ENCODE measurements at regions not wholly inside any gene's neighbourhood (a gene's known extent, or its start where the extent isn't known, plus 50 kb on each side); places are given as distances from the start of the nearest gene placed in this dataset.

- no peak for TF ChIP-seq MAX (IDR thresholded peaks at IDR 0.05; ENCODE audit: low read depth)
Observed at GRCh38 chr4:185997296-185997695, 71.7 kb upstream of the TLR3 start (continued).

- ChIA-PET POLR2A (no interaction called here), CTCF (interaction anchor here (1.0 kb wide), 1 partner anchor 23 kb away, joined by 3 read pairs; no protein-coding TSS in a partner anchor)
- Histone ChIP-seq H3K4me1 (ENCODE audit: control insufficient read depth in 1 of 2, insufficient read depth in 2 of 2, low read depth in 1 of 2, low read length in 1 of 2) (peaks cover 0 to 5% of the 10 kb centered on the region in 2 experiments; a peak in 2 of 4 replicates), H2AFZ (ENCODE audit: low read depth) (no peak overlapping the region), H3K9me3 (no peaks in the 10 kb centered on the region), H4K20me1 (ENCODE audit: insufficient read depth) (no peaks in the 10 kb centered on the region), H3K9me2 (no peaks in the 10 kb centered on the region), H3F3A (replicated peaks; ENCODE audit: insufficient read depth) (no peaks in the 10 kb centered on the region), H3K4me2 (no peak overlapping the region), H3K36me3 (replicated peaks in 1 of 2; ENCODE audit: control insufficient read depth in 1 of 2, insufficient read depth in 2 of 2, low read length in 1 of 2) (no peaks in the 10 kb centered on the region), H3K27ac (ENCODE audit: low read depth in 2 of 2, low read length in 1 of 2) (no peak overlapping the region), H3K27me3 (ENCODE audit: insufficient read depth) (no peaks in the 10 kb centered on the region), H3K79me2 (ENCODE audit: insufficient read depth) (no peaks in the 10 kb centered on the region), H3K4me3 (ENCODE audit: low read depth in 2 of 2, low read length in 1 of 2) (no peak overlapping the region), H3K9ac (no peak overlapping the region)
- TF ChIP-seq MAX (IDR thresholded peaks at IDR 0.05; ENCODE audit: low read depth) (no peak), CHD2 (IDR thresholded peaks at IDR 0.05; ENCODE audit: low read length, partially characterized antibody) (no peak), RCOR1 (IDR thresholded peaks at IDR 0.05; ENCODE audit: low read length) (no peak), NRF1 (IDR thresholded peaks at IDR 0.05; ENCODE audit: low read depth, low read length) (no peak), RFX5 (IDR thresholded peaks at IDR 0.05; ENCODE audit: low read length) (no peak), JUND (IDR thresholded peaks at IDR 0.05) (no peak), TAF1 (IDR thresholded peaks at IDR 0.05; ENCODE audit: borderline replicate concordance, low read depth, low read length) (no peak), EZH2phosphoT487 (IDR thresholded peaks at IDR 0.05; ENCODE audit: borderline replicate concordance, low read depth) (no peak), SIN3A (IDR thresholded peaks at IDR 0.05; ENCODE audit: borderline replicate concordance, low read depth, low read length) (no peak), YY1 (IDR thresholded peaks at IDR 0.05; ENCODE audit: low read depth) (no peak), MXI1 (IDR thresholded peaks at IDR 0.05; ENCODE audit: low read depth, low read length) (no peak), GABPA (IDR thresholded peaks at IDR 0.05; ENCODE audit: low read depth) (no peak), ZBTB33 (IDR thresholded peaks at IDR 0.05; ENCODE audit: borderline replicate concordance, low read depth) (no peak), RAD21 (IDR thresholded peaks at IDR 0.05; ENCODE audit: low read length) (no peak), SMC3 (IDR thresholded peaks at IDR 0.05; ENCODE audit: low read depth, low read length) (no peak), IRF3 (IDR thresholded peaks at IDR 0.05; ENCODE audit: low read depth, low read length) (no peak)
- 80% methylated on average over 5 of the region's 5 CpGs for WGBS (ENCODE audit: low lambda C conversion rate)
- no peak for DNase-seq
Observed at GRCh38 chr4:185998791-185999190, 70.2 kb upstream of the TLR3 start.
